ENCODE measurements at regions not wholly inside any gene's neighbourhood (a gene's known extent, or its start where the extent isn't known, plus 50 kb on each side); places are given as distances from the start of the nearest gene placed in this dataset.
"Not testable (repeated sequence)": the region's sequence is repeated elsewhere in the genome, so short reads cannot be mapped to it uniquely, and the experiment has no call there.

GRCh38 chr10:118805146-118805545 lies 50.4 kb upstream of the CACUL1 start:
- DNase-seq (ENCODE audit: low read depth), result no peak

GRCh38 chr10:118807512-118808305 lies 52.9 kb upstream of the CACUL1 start:
- no peak for DNase-seq (ENCODE audit: low read depth)

GRCh38 chr10:118808601-118809356 lies 54.0 kb upstream of the CACUL1 start:
- DNase-seq (ENCODE audit: low read depth), result no peak

- DNase-seq (ENCODE audit: low read depth), result no peak
Observed at GRCh38 chr10:118809357-118810220, 54.8 kb upstream of the CACUL1 start.

- no peak for DNase-seq (ENCODE audit: low read depth)
Observed at GRCh38 chr10:118810796-118811505, 56.2 kb upstream of the CACUL1 start.

GRCh38 chr10:118811675-118812392 lies 57.1 kb upstream of the CACUL1 start:
- no peak for DNase-seq (ENCODE audit: low read depth)

- DNase-seq (ENCODE audit: low read depth), result no peak
Observed at GRCh38 chr10:118812393-118812740, 57.6 kb upstream of the CACUL1 start.

GRCh38 chr10:118813001-118813400 lies 58.2 kb upstream of the CACUL1 start:
- not testable (repeated sequence) for DNase-seq (ENCODE audit: low read depth)

GRCh38 chr10:118816471-118817168 lies 61.9 kb upstream of the CACUL1 start:
- DNase-seq (ENCODE audit: low read depth), result no peak

- no peak for DNase-seq (ENCODE audit: low read depth)
Observed at GRCh38 chr10:118817328-118818068, 62.7 kb upstream of the CACUL1 start.

- DNase-seq (ENCODE audit: low read depth), result no peak
Observed at GRCh38 chr10:118818621-118819221, 64.0 kb upstream of the CACUL1 start.

GRCh38 chr10:118820326-118821116 lies 65.8 kb upstream of the CACUL1 start:
- DNase-seq (ENCODE audit: low read depth), result no peak

- DNase-seq (ENCODE audit: low read depth), result no peak
Observed at GRCh38 chr10:118823256-118823907, 68.6 kb upstream of the CACUL1 start.

GRCh38 chr10:118827053-118827452 lies 72.3 kb upstream of the CACUL1 start:
- DNase-seq (ENCODE audit: low read depth), result no peak

- no peak for DNase-seq (ENCODE audit: low read depth)
Observed at GRCh38 chr10:118827466-118828155, 72.8 kb upstream of the CACUL1 start.

- no peak for DNase-seq (ENCODE audit: low read depth)
Observed at GRCh38 chr10:118832241-118832651, 77.5 kb upstream of the CACUL1 start.

GRCh38 chr10:118834370-118834769 lies 79.6 kb upstream of the CACUL1 start:
- DNase-seq (ENCODE audit: low read depth), result not testable (repeated sequence)
